SK-N-SH (cell line): ENCODE measurements at regions not wholly inside any gene's neighbourhood (a gene's known extent, or its start where the extent isn't known, plus 50 kb on each side); places are given as distances from the start of the nearest gene placed in this dataset.

Source experiments
- CTCF ChIA-PET: fragments of 300-600, 350-600 bp; formaldehyde crosslinking; extraction: SDS; loops from one replicate; lab custom pipeline; 2021; lab: Yijun Ruan, JAX
- POLR2A ChIA-PET: fragments of 350-600 bp; sonication (Branson Sonifier 250); formaldehyde crosslinking; extraction: SDS; loops from one replicate; lab custom pipeline; 2020; ENCODE audit warnings: antibody characterized with exemption, inconsistent platforms; lab: Yijun Ruan, JAX
- DNase-seq: peaks from one replicate; pipeline ENCODE4 v3.0.0; 2012
- H2AFZ ChIP-seq: fragments of 200-600 bp; sonication (generic); 2 replicates; pipeline ENCODE4 v1.8.1; 2016; ENCODE audit warnings: antibody characterized with exemption, mild to moderate bottlenecking, low read depth
- H3F3A ChIP-seq: fragments of 200-600 bp; sonication (generic); replicated peaks from 2 replicates; pipeline ENCODE3; 2016; ENCODE audit warnings: antibody characterized with exemption, mild to moderate bottlenecking; ENCODE audit not compliant: insufficient read depth
- H3K27ac ChIP-seq, 2 experiments: fragments of 200-500 bp in 1 of 2; fragments of 200-600 bp in 1 of 2; sonication (Bioruptor generic) in 1 of 2; sonication (generic), shearing (Covaris generic) in 1 of 2; 2 replicates each; pipeline versions ENCODE4 v1.5.1 to v1.6.1; 2014 to 2016; ENCODE audit warnings: low read depth in 2 of 2, inconsistent platforms in 1 of 2, low read length in 1 of 2, mild to moderate bottlenecking in 1 of 2, mixed read lengths in 1 of 2
- H3K27me3 ChIP-seq: fragments of 200-600 bp; sonication (generic), shearing (Covaris generic); 2 replicates; pipeline ENCODE4 v1.6.1; 2016; ENCODE audit warnings: mixed run types; ENCODE audit not compliant: insufficient read depth
- H3K36me3 ChIP-seq, 2 experiments: fragments of 200-500 bp in 1 of 2; fragments of 200-600 bp in 1 of 2; sonication (Bioruptor generic) in 1 of 2; sonication (generic) in 1 of 2; replicated peaks in 1 of 2; 2 replicates each; pipeline versions ENCODE3 to v1.5.1; 2014 to 2016; ENCODE audit warnings: low read length in 1 of 2, mild to moderate bottlenecking in 1 of 2; ENCODE audit not compliant: insufficient read depth in 2 of 2, control insufficient read depth in 1 of 2
- H3K4me1 ChIP-seq, 2 experiments: fragments of 200-500 bp in 1 of 2; fragments of 200-600 bp in 1 of 2; sonication (Bioruptor generic) in 1 of 2; sonication (generic), shearing (Covaris generic) in 1 of 2; 2 replicates each; pipeline versions ENCODE4 v1.5.1 to v1.6.1; 2014 to 2016; ENCODE audit warnings: low read depth in 1 of 2, low read length in 1 of 2, mixed run types in 1 of 2; ENCODE audit not compliant: insufficient read depth in 2 of 2, control insufficient read depth in 1 of 2
- H3K4me2 ChIP-seq: fragments of 200-600 bp; sonication (generic), shearing (Covaris generic); 2 replicates; pipeline ENCODE4 v1.6.1; 2017; ENCODE audit warnings: mixed run types
- H3K4me3 ChIP-seq, 2 experiments: fragments of 200-500 bp in 1 of 2; fragments of 200-600 bp in 1 of 2; sonication (Bioruptor generic) in 1 of 2; sonication (generic), shearing (Covaris generic) in 1 of 2; 2 replicates each; pipeline versions ENCODE4 v1.5.1 to v1.8.1; 2014 to 2016; ENCODE audit warnings: low read depth in 2 of 2, inconsistent platforms in 1 of 2, low read length in 1 of 2, mild to moderate bottlenecking in 1 of 2, mixed read lengths in 1 of 2, moderate library complexity in 1 of 2
- H3K79me2 ChIP-seq: fragments of 200-600 bp; sonication (generic); 2 replicates; pipeline ENCODE4 v1.8.1; 2017; ENCODE audit warnings: mild to moderate bottlenecking; ENCODE audit not compliant: insufficient read depth
- H3K9ac ChIP-seq: fragments of 200-600 bp; sonication (generic); 2 replicates; pipeline ENCODE4 v1.6.1; 2017; ENCODE audit warnings: mixed run types
- H3K9me2 ChIP-seq: fragments of 200-600 bp; sonication (generic); 2 replicates; pipeline ENCODE4 v1.6.1; 2017; ENCODE audit warnings: mixed run types
- H3K9me3 ChIP-seq: fragments of 200-600 bp; sonication (generic); 2 replicates; pipeline ENCODE4 v1.6.1; 2017; ENCODE audit warnings: mixed run types, mild to moderate bottlenecking, moderate library complexity
- H4K20me1 ChIP-seq: fragments of 200-600 bp; sonication (generic); 2 replicates; pipeline ENCODE4 v1.6.1; 2017; ENCODE audit warnings: mild to moderate bottlenecking, mixed run types; ENCODE audit not compliant: insufficient read depth
- EP300 ChIP-seq, 2 experiments: IDR thresholded peaks; 2 replicates each; pipeline versions ENCODE4 v1.4.0 to v1.6.1; 2012; ENCODE audit warnings: borderline replicate concordance in 1 of 2, low read depth in 1 of 2, low read length in 1 of 2
- FOSL2 ChIP-seq: IDR thresholded peaks from 2 replicates; pipeline ENCODE4 v1.4.0; 2012; ENCODE audit warnings: low read depth, mild to moderate bottlenecking, moderate library complexity, borderline replicate concordance
- FOXJ3 ChIP-seq: sonication (generic); formaldehyde crosslinking; IDR thresholded peaks from 2 replicates; pipeline ENCODE4 v1.5.1; 2020; ENCODE audit warnings: mild to moderate bottlenecking, missing genetic modification reagents
- FOXM1 ChIP-seq: IDR thresholded peaks from 2 replicates; pipeline ENCODE4 v1.4.0; 2012; ENCODE audit warnings: low read depth, mild to moderate bottlenecking
- GABPA ChIP-seq: IDR thresholded peaks from 2 replicates; pipeline ENCODE4 v1.4.0; 2012; ENCODE audit warnings: low read depth, mild to moderate bottlenecking
- MEF2A ChIP-seq: IDR thresholded peaks from 2 replicates; pipeline ENCODE4 v1.4.0; 2012; ENCODE audit warnings: low read depth, borderline replicate concordance
- RAD21 ChIP-seq: IDR thresholded peaks from 2 replicates; pipeline ENCODE4 v1.6.1; 2012; ENCODE audit warnings: mild to moderate bottlenecking, low read length
- RFX5 ChIP-seq: IDR thresholded peaks from 2 replicates; pipeline ENCODE4 v1.6.1; 2012; ENCODE audit warnings: mild to moderate bottlenecking, improper control_type of control experiment, low read length
- TAF1 ChIP-seq: IDR thresholded peaks from 2 replicates; pipeline ENCODE4 v1.6.1; 2012; ENCODE audit warnings: low read depth, mild to moderate bottlenecking, low read length, moderate library complexity, borderline replicate concordance
- TF ChIP-seq, protein P1 (sequence below): IDR thresholded peaks from 2 replicates; pipeline ENCODE4 v1.4.0; 2012; ENCODE audit warnings: low read depth, borderline replicate concordance
- TF ChIP-seq, protein P2 (sequence below): IDR thresholded peaks from 2 replicates; pipeline ENCODE4 v1.6.1; 2012; ENCODE audit warnings: mild to moderate bottlenecking, low read depth, low read length, moderate library complexity
- TF ChIP-seq, protein P3 (sequence below): IDR thresholded peaks from 2 replicates; pipeline ENCODE4 v1.4.0; 2012; ENCODE audit warnings: low read depth, borderline replicate concordance
- TF ChIP-seq, protein P4 (sequence below): fragments of 150-350 bp; IDR thresholded peaks from 2 replicates; pipeline ENCODE4 v1.6.1; 2016; ENCODE audit warnings: mild to moderate bottlenecking, low read depth, low read length
- TF ChIP-seq, protein P5 (sequence below): IDR thresholded peaks from 2 replicates; pipeline ENCODE4 v1.4.0; 2012; ENCODE audit warnings: low read depth
- TF ChIP-seq, protein P6 (sequence below): IDR thresholded peaks from 2 replicates; pipeline ENCODE4; 2012

DNA sequence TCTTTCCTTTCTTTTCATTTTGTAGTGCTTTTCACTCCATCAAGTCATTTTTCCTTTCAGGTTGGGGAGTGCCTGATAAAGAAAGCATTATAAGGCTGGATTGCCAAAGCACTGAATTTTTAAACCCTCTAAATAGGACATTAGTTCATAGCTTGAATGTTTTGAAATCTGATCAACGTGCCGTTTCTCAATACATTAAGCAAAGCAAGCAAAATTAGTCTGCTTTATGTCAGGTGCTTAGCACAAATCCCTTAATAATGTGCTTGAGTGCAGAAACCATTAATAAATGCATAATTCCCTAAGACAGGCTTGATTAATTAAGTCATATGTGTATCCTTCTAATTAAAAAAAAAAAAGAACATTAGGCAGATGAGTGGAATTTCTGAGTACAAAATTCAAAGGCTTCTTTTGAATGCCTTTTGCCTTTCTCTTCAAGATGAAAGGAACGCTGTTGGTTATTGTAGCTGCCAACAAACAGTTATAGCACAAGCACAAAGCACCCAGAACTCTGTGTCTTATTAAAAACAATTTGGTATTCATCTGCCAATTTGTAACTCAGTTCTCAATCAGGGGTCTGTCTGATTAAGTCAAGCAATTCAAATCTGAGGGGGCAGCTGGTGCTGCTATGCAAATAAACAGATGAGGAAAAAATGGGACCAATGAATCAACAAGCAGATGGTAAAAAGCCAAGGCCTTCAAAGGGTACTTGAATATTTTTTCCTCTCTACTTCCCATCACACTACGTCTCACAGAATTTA, 233.7 kb downstream of the TLE1 start (continued):
- no peak for TF ChIP-seq GABPA
- TF ChIP-seq, protein P1, sequence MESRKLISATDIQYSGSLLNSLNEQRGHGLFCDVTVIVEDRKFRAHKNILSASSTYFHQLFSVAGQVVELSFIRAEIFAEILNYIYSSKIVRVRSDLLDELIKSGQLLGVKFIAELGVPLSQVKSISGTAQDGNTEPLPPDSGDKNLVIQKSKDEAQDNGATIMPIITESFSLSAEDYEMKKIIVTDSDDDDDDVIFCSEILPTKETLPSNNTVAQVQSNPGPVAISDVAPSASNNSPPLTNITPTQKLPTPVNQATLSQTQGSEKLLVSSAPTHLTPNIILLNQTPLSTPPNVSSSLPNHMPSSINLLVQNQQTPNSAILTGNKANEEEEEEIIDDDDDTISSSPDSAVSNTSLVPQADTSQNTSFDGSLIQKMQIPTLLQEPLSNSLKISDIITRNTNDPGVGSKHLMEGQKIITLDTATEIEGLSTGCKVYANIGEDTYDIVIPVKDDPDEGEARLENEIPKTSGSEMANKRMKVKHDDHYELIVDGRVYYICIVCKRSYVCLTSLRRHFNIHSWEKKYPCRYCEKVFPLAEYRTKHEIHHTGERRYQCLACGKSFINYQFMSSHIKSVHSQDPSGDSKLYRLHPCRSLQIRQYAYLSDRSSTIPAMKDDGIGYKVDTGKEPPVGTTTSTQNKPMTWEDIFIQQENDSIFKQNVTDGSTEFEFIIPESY = no peak

DNA sequence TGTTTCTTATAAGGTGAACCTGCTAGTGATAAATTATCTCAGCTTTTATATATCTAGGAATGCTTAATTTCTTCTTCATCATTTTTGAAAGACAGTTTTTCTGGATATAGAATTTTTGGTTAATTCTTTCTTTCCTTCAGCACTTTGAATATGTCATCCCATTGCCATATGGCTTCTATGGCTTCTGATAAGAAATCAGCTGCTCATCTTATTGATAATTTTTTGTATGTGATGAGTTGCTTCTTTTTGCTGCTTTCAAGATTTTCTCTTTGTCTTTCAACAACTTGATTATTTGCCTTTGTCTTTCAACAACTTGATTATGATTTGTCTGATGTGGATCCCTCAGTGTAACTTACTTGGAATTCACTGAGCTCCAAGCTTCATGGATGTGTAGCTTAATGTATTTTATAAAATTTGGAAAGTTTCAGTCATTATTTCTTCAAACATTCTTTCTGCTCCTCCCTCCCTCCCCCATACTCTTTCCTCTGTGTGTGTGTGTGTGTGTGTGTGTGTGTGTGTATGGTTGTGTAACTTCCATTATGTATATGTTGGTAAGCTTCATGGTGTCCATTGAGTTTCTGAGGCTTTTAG, 243.9 kb downstream of the TLE1 start:
- Histone ChIP-seq H2AFZ (no peak overlapping the region), H3K9me2 (no peaks in the 10 kb centered on the region), H3K79me2 (no peaks in the 10 kb centered on the region), H3K9me3 (peaks cover 9% of the 10 kb centered on the region; the same call in 1 of the 2 replicates), H3K4me1 (no peaks in the 10 kb centered on the region), H3K27ac (no peak overlapping the region), H4K20me1 (no peaks in the 10 kb centered on the region), H3K4me3 (no peak overlapping the region), H3K36me3 (no peaks in the 10 kb centered on the region), H3K4me2 (no peak overlapping the region)
- ChIA-PET POLR2A (no interaction called here), CTCF (no interaction called here)
- TF ChIP-seq, protein P2, sequence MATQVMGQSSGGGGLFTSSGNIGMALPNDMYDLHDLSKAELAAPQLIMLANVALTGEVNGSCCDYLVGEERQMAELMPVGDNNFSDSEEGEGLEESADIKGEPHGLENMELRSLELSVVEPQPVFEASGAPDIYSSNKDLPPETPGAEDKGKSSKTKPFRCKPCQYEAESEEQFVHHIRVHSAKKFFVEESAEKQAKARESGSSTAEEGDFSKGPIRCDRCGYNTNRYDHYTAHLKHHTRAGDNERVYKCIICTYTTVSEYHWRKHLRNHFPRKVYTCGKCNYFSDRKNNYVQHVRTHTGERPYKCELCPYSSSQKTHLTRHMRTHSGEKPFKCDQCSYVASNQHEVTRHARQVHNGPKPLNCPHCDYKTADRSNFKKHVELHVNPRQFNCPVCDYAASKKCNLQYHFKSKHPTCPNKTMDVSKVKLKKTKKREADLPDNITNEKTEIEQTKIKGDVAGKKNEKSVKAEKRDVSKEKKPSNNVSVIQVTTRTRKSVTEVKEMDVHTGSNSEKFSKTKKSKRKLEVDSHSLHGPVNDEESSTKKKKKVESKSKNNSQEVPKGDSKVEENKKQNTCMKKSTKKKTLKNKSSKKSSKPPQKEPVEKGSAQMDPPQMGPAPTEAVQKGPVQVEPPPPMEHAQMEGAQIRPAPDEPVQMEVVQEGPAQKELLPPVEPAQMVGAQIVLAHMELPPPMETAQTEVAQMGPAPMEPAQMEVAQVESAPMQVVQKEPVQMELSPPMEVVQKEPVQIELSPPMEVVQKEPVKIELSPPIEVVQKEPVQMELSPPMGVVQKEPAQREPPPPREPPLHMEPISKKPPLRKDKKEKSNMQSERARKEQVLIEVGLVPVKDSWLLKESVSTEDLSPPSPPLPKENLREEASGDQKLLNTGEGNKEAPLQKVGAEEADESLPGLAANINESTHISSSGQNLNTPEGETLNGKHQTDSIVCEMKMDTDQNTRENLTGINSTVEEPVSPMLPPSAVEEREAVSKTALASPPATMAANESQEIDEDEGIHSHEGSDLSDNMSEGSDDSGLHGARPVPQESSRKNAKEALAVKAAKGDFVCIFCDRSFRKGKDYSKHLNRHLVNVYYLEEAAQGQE = no peak
- TF ChIP-seq FOXJ3 (no peak), FOXM1 (no peak), RAD21 (no peak), TAF1 (no peak), FOSL2 (no peak), RFX5 (no peak), MEF2A (no peak), EP300 (IDR thresholded peaks at IDR 0.05; ENCODE audit: borderline replicate concordance in 1 of 2, low read depth in 1 of 2, low read length in 1 of 2) (no peak)
- TF ChIP-seq, protein P3, sequence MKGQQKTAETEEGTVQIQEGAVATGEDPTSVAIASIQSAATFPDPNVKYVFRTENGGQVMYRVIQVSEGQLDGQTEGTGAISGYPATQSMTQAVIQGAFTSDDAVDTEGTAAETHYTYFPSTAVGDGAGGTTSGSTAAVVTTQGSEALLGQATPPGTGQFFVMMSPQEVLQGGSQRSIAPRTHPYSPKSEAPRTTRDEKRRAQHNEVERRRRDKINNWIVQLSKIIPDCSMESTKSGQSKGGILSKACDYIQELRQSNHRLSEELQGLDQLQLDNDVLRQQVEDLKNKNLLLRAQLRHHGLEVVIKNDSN = no peak
- TF ChIP-seq, protein P4, sequence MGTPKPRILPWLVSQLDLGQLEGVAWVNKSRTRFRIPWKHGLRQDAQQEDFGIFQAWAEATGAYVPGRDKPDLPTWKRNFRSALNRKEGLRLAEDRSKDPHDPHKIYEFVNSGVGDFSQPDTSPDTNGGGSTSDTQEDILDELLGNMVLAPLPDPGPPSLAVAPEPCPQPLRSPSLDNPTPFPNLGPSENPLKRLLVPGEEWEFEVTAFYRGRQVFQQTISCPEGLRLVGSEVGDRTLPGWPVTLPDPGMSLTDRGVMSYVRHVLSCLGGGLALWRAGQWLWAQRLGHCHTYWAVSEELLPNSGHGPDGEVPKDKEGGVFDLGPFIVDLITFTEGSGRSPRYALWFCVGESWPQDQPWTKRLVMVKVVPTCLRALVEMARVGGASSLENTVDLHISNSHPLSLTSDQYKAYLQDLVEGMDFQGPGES = no peak
- TF ChIP-seq, protein P5, sequence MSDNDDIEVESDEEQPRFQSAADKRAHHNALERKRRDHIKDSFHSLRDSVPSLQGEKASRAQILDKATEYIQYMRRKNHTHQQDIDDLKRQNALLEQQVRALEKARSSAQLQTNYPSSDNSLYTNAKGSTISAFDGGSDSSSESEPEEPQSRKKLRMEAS = no peak
- TF ChIP-seq, protein P6, sequence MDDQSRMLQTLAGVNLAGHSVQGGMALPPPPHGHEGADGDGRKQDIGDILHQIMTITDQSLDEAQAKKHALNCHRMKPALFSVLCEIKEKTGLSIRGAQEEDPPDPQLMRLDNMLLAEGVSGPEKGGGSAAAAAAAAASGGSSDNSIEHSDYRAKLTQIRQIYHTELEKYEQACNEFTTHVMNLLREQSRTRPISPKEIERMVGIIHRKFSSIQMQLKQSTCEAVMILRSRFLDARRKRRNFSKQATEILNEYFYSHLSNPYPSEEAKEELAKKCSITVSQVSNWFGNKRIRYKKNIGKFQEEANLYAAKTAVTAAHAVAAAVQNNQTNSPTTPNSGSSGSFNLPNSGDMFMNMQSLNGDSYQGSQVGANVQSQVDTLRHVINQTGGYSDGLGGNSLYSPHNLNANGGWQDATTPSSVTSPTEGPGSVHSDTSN = no peak
- TF ChIP-seq, all 33 proteins: peak for 0
- Histone ChIP-seq H3K9ac (no peak overlapping the region), H3F3A (no peaks in the 10 kb centered on the region), H3K27me3 (no peaks in the 10 kb centered on the region)
- DNase-seq = no peak
